NCI-H1092 treated with DMSO at 0.1 percent for 48 hours (cell line): ENCODE measurements at regions not wholly inside any gene's neighbourhood (a gene's known extent, or its start where the extent isn't known, plus 50 kb on each side); places are given as distances from the start of the nearest gene placed in this dataset.
"Not testable (repeated sequence)": the region's sequence is repeated elsewhere in the genome, so short reads cannot be mapped to it uniquely, and the experiment has no call there.

Experiments
- DNase-seq: peaks from one replicate; lab custom pipeline; 2025; lab: John Stamatoyannopoulos, UW

GRCh38 chr15:77862651-77863104 lies 214.8 kb downstream of the TBC1D2B start:
- DNase-seq = no peak

- DNase-seq = not testable (repeated sequence)
Observed at GRCh38 chr15:77861997-77862635, 215.4 kb downstream of the TBC1D2B start.

- DNase-seq = no peak
Observed at GRCh38 chr15:77860071-77860691, 217.3 kb downstream of the TBC1D2B start.

- no peak for DNase-seq
Observed at GRCh38 chr15:77859491-77860060, 217.9 kb downstream of the TBC1D2B start.

GRCh38 chr15:77858792-77859490 lies 218.6 kb downstream of the TBC1D2B start:
- no peak for DNase-seq

GRCh38 chr15:77857419-77857818 lies 220.1 kb downstream of the TBC1D2B start:
- DNase-seq = no peak

- DNase-seq = no peak
Observed at GRCh38 chr15:77856705-77857346, 220.7 kb downstream of the TBC1D2B start.

- DNase-seq = no peak
Observed at GRCh38 chr15:77855871-77856270, 221.6 kb downstream of the TBC1D2B start.

GRCh38 chr15:77854980-77855379 lies 222.3 kb upstream of the LINGO1 start:
- DNase-seq = no peak

GRCh38 chr15:77853910-77854309 lies 221.2 kb upstream of the LINGO1 start:
- no peak for DNase-seq

- DNase-seq = no peak
Observed at GRCh38 chr15:77853008-77853328, 220.3 kb upstream of the LINGO1 start.

GRCh38 chr15:77852241-77853007 lies 219.7 kb upstream of the LINGO1 start:
- no peak for DNase-seq

- peak; percentile 32 for DNase-seq
Observed at GRCh38 chr15:77851691-77852090, 219.0 kb upstream of the LINGO1 start.

GRCh38 chr15:77851086-77851485 lies 218.4 kb upstream of the LINGO1 start:
- no peak for DNase-seq

GRCh38 chr15:77846986-77847385 lies 214.3 kb upstream of the LINGO1 start:
- no peak for DNase-seq

- no peak for DNase-seq
Observed at GRCh38 chr15:77846360-77846759, 213.6 kb upstream of the LINGO1 start.

- DNase-seq = no peak
Observed at GRCh38 chr15:77844798-77845446, 212.2 kb upstream of the LINGO1 start.

- no peak for DNase-seq
Observed at GRCh38 chr15:77843546-77843945, 210.8 kb upstream of the LINGO1 start.

GRCh38 chr15:77840991-77841775 lies 208.5 kb upstream of the LINGO1 start:
- DNase-seq = no peak
